ENCODE measurements at regions not wholly inside any gene's neighbourhood (a gene's known extent, or its start where the extent isn't known, plus 50 kb on each side); places are given as distances from the start of the nearest gene placed in this dataset.

GRCh38 chr1:38657873-38658272 is 201.7 kb downstream of the RRAGC start:
- Mint-ChIP-seq H3K36me3 (ENCODE audit: insufficient read depth in 1 of 3, low read depth in 3 of 3) (peaks cover 0 to 12% (median 3%) of the 10 kb centered on the region in 3 experiments; a peak in 3 of 7 replicates), H3K27ac (no peak overlapping the region), H3K9me3 (peaks cover 9 to 12% of the 10 kb centered on the region in 2 experiments), H3K4me1 (peaks cover 10 to 18% of the 10 kb centered on the region in 2 experiments), H3K4me3 (no peak overlapping the region), H3K27me3 (ENCODE audit: low read depth) (peaks cover 6% of the 10 kb centered on the region)
- Histone ChIP-seq H2BK120ac (ENCODE audit: low read depth, low read length, poor library complexity, severe bottlenecking) (no peak overlapping the region), H3T11ph (ENCODE audit: low read length) (no peak overlapping the region), H3K23me2 (ENCODE audit: insufficient read length, low read depth, low read length, poor library complexity, severe bottlenecking) (no peaks in the 10 kb centered on the region), H3K14ac (ENCODE audit: insufficient read depth, low read length) (no peak overlapping the region), H3K9me3 (ENCODE audit: control insufficient read depth, low read depth, low read length) (peaks cover 11% of the 10 kb centered on the region), H3K23ac (ENCODE audit: insufficient read length, low read depth, low read length) (no peak overlapping the region), H2BK20ac (ENCODE audit: low read depth, low read length, poor library complexity, severe bottlenecking) (no peak overlapping the region), H3K9ac (ENCODE audit: extremely low read depth, insufficient read length, low read length) (no peak overlapping the region), H2BK15ac (ENCODE audit: low read depth, low read length) (no peak overlapping the region), H3K79me1 (ENCODE audit: insufficient read depth, low read depth, low read length, poor library complexity, severe bottlenecking) (no peaks in the 10 kb centered on the region), H4K8ac (replicated peaks; ENCODE audit: insufficient read length, low read depth, low read length) (no peak overlapping the region), H3K18ac (ENCODE audit: insufficient read length, low read depth, low read length) (no peak overlapping the region), H4K20me1 (ENCODE audit: control insufficient read depth, insufficient read depth, insufficient read length) (no peaks in the 10 kb centered on the region), H2AFZ (ENCODE audit: low read length) (no peak overlapping the region), H3K4ac (ENCODE audit: low read depth, low read length) (no peak overlapping the region), H2AK5ac (ENCODE audit: insufficient read length, low read length) (no peak overlapping the region), H3K79me2 (ENCODE audit: insufficient read depth, low read length) (no peaks in the 10 kb centered on the region), H3K56ac (ENCODE audit: insufficient read length, low read depth, low read length) (no peak overlapping the region), H2BK5ac (ENCODE audit: insufficient read length, low read length) (no peak overlapping the region), H3K27me3 (ENCODE audit: insufficient read depth, low read length) (no peaks in the 10 kb centered on the region), H4K91ac (ENCODE audit: insufficient read length, low read depth, low read length) (no peak overlapping the region), H2BK12ac (ENCODE audit: insufficient read length, low read depth, low read length) (no peak overlapping the region), H3K27ac (ENCODE audit: insufficient read length, low read depth, low read length) (no peak overlapping the region), H3K4me1 (ENCODE audit: insufficient read depth, low read length) (no peaks in the 10 kb centered on the region), H4K5ac (ENCODE audit: insufficient read length, low read depth, low read length) (no peak overlapping the region), H3K4me2 (ENCODE audit: insufficient read depth, insufficient read length, low read length) (no peak overlapping the region)
- TF ChIP-seq CTCF (conservative IDR thresholded peaks at IDR 0.05) = no peak
- DNase-seq = no peak
- no CpG with 5 or more reads among the region's 2 CpGs for WGBS (ENCODE audit: extremely low coverage, insufficient read length, low lambda C conversion rate)

All from H9 (cell line).